ENCODE measurements at regions not wholly inside any gene's neighbourhood (a gene's known extent, or its start where the extent isn't known, plus 50 kb on each side); places are given as distances from the start of the nearest gene placed in this dataset.

DNA sequence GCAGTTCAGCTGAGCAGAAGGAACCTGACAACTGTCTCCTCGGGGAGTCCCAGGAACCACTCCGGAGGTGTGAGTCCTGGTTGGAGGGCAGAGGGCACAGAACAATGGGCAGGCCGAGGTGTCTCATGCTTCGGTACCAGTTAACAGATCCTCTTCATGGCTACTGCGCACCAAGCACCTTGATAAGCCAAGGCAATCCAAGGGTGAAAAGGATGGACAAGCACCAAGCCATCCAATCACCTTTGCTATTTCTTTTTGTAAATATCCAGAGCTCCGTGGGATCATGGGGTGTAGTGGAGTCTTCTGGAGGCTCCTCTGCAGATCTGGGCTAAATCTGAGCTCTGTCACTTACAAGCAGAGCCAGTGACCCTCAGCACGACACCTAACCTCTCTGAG lies 233.5 kb downstream of the WDR11 start (continued):
- TF ChIP-seq, protein P1, sequence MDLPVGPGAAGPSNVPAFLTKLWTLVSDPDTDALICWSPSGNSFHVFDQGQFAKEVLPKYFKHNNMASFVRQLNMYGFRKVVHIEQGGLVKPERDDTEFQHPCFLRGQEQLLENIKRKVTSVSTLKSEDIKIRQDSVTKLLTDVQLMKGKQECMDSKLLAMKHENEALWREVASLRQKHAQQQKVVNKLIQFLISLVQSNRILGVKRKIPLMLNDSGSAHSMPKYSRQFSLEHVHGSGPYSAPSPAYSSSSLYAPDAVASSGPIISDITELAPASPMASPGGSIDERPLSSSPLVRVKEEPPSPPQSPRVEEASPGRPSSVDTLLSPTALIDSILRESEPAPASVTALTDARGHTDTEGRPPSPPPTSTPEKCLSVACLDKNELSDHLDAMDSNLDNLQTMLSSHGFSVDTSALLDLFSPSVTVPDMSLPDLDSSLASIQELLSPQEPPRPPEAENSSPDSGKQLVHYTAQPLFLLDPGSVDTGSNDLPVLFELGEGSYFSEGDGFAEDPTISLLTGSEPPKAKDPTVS (IDR thresholded peaks at IDR 0.05; ENCODE audit: low read depth, low read length) = no peak
- TF ChIP-seq CREB1 (IDR thresholded peaks at IDR 0.05; ENCODE audit: low read depth) (no peak), JUND (IDR thresholded peaks at IDR 0.05; ENCODE audit: low read depth, low read length) (no peak)

GRCh38 chr10:121085367-121085766 lies 234.2 kb downstream of the WDR11 start:
- no peak for FAIRE-seq
- H3K4me3 ChIP-seq = no peak overlapping the region
- intact Hi-C loops (cut with micrococcal nuclease; ENCODE audit: unreplicated experiment) = no loop called here
- RAD21 ChIA-PET (ENCODE audit: unreplicated experiment) = no interaction called here
- no peak overlapping the region for H3K9ac ChIP-seq (ENCODE audit: control insufficient read depth, insufficient read depth, low read length)
- 25% methylated on average over 6 of the region's 6 CpGs for WGBS (ENCODE audit: insufficient coverage, insufficient replicate concordance, low lambda C conversion rate, missing lambda C conversion rate)
- H3K4me2 ChIP-seq (ENCODE audit: control insufficient read depth, insufficient read depth) = no peak overlapping the region
- in situ Hi-C loops (cut with MboI) = no loop called here
- H3K79me2 ChIP-seq (ENCODE audit: control insufficient read depth, insufficient read depth, low read length) = no peaks in the 10 kb centered on the region
- H3K27me3 ChIP-seq (replicated peaks in 1 of 2; ENCODE audit: control insufficient read depth in 2 of 2, insufficient read depth in 2 of 2, low read length in 1 of 2) = peaks cover 0 to 2% of the 10 kb centered on the region in 2 experiments; a peak in 1 of 4 replicates
- no peaks in the 10 kb centered on the region for H3K4me1 ChIP-seq (ENCODE audit: control insufficient read depth, insufficient read depth, low read length)
- BruUV-seq (replicated peaks) = no TSS peak
- no peak overlapping the region for H3K27ac ChIP-seq (ENCODE audit: control insufficient read depth, insufficient read depth)
- H4K20me1 ChIP-seq (ENCODE audit: control insufficient read depth, insufficient read depth) = no peaks in the 10 kb centered on the region
- no peak for TF ChIP-seq TARDBP (IDR thresholded peaks at IDR 0.05; ENCODE audit: borderline replicate concordance)
- no peak for TF ChIP-seq ESRRA (IDR thresholded peaks at IDR 0.05; ENCODE audit: low read length)
- no peak for TF ChIP-seq ELK1 (IDR thresholded peaks at IDR 0.05; ENCODE audit: low read depth, low read length)
- no peak for TF ChIP-seq CTCF (IDR thresholded peaks at IDR 0.05 in 2 of 3, conservative IDR thresholded peaks at IDR 0.05 in 1 of 3; ENCODE audit: control insufficient read depth in 2 of 3, extremely low read depth in 1 of 3, insufficient read depth in 1 of 3, low read depth in 3 of 3, low read length in 3 of 3)
- TF ChIP-seq TCF12 (IDR thresholded peaks at IDR 0.05; ENCODE audit: low read depth, low read length) = no peak
- TF ChIP-seq, protein P1 (IDR thresholded peaks at IDR 0.05; ENCODE audit: low read depth, low read length) = no peak
- no peak for TF ChIP-seq TAF1 (IDR thresholded peaks at IDR 0.05; ENCODE audit: borderline replicate concordance, low read depth, low read length)
- no peak for DNase-seq (ENCODE audit: low read depth, low spot score)
- no peaks in the 10 kb centered on the region for H3K36me3 ChIP-seq (ENCODE audit: control insufficient read depth in 2 of 2, insufficient read depth in 2 of 2, low read length in 1 of 2)
- POLR2A ChIA-PET = no interaction called here
- CTCF ChIA-PET = no interaction called here
- SMC1A ChIA-PET (ENCODE audit: uncharacterized antibody, unreplicated experiment) = no interaction called here
- ATAC-seq = no peak
- H3K9me3 ChIP-seq (replicated peaks; ENCODE audit: control insufficient read depth, insufficient read depth, low read length) = no peaks in the 10 kb centered on the region
- H2AFZ ChIP-seq (ENCODE audit: control insufficient read depth, low read depth, low read length) = no peak overlapping the region

Data from GM12878 (cell line).